ENCODE measurements at regions not wholly inside any gene's neighbourhood (a gene's known extent, or its start where the extent isn't known, plus 50 kb on each side); places are given as distances from the start of the nearest gene placed in this dataset.

GRCh38 chr3:541062-541801 is 344.7 kb downstream of the CHL1 start:
- no peak for TF ChIP-seq EZH2 (IDR thresholded peaks at IDR 0.05; ENCODE audit: low read length, unreplicated experiment)
- TF ChIP-seq, protein P1, sequence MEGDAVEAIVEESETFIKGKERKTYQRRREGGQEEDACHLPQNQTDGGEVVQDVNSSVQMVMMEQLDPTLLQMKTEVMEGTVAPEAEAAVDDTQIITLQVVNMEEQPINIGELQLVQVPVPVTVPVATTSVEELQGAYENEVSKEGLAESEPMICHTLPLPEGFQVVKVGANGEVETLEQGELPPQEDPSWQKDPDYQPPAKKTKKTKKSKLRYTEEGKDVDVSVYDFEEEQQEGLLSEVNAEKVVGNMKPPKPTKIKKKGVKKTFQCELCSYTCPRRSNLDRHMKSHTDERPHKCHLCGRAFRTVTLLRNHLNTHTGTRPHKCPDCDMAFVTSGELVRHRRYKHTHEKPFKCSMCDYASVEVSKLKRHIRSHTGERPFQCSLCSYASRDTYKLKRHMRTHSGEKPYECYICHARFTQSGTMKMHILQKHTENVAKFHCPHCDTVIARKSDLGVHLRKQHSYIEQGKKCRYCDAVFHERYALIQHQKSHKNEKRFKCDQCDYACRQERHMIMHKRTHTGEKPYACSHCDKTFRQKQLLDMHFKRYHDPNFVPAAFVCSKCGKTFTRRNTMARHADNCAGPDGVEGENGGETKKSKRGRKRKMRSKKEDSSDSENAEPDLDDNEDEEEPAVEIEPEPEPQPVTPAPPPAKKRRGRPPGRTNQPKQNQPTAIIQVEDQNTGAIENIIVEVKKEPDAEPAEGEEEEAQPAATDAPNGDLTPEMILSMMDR (conservative IDR thresholded peaks at IDR 0.05; ENCODE audit: low read depth, low read length), result no peak
- no peak for TF ChIP-seq EZH2phosphoT487 (IDR thresholded peaks at IDR 0.05; ENCODE audit: borderline replicate concordance, low read length)

GRCh38 chr3:542021-542420 is 345.5 kb downstream of the CHL1 start:
- Histone ChIP-seq H3K9ac (ENCODE audit: low read length) (no peak overlapping the region), H3F3A (ENCODE audit: low read length, unreplicated experiment) (no peaks in the 10 kb centered on the region), H3K27me3 (ENCODE audit: low read length) (no peaks in the 10 kb centered on the region), H3K4me3 (ENCODE audit: low read length) (no peak overlapping the region), H3K36me3 (ENCODE audit: low read depth, low read length) (no peaks in the 10 kb centered on the region), H2AFZ (ENCODE audit: low read length) (no peak overlapping the region), H3K9me3 (ENCODE audit: low read length) (peaks cover 31% of the 10 kb centered on the region), H3K79me2 (ENCODE audit: low read length) (no peaks in the 10 kb centered on the region), H3K9me2 (replicated peaks; ENCODE audit: low read length) (no peaks in the 10 kb centered on the region), H3K27ac (ENCODE audit: low read length) (no peak overlapping the region), H3K4me1 (ENCODE audit: insufficient read depth, low read length) (no peaks in the 10 kb centered on the region), H4K20me1 (ENCODE audit: low read length) (no peaks in the 10 kb centered on the region), H3K4me2 (ENCODE audit: low read length) (no peak overlapping the region)
- no TSS peak for BruUV-seq (replicated peaks)
- ATAC-seq (no peak), DNase-seq (no peak)
- intact Hi-C loops (cut with micrococcal nuclease), result no loop called here
- TF ChIP-seq EZH2 (IDR thresholded peaks at IDR 0.05; ENCODE audit: low read length, unreplicated experiment) (no peak), EZH2phosphoT487 (IDR thresholded peaks at IDR 0.05; ENCODE audit: borderline replicate concordance, low read length) (no peak)
- TF ChIP-seq, protein P1 (conservative IDR thresholded peaks at IDR 0.05; ENCODE audit: low read depth, low read length), result no peak
- CTCF ChIA-PET, result no interaction called here
- POLR2A ChIA-PET (ENCODE audit: unreplicated experiment), result no interaction called here

More at GRCh38 chr3:541062-541801, 344.7 kb downstream of the CHL1 start:
- Histone ChIP-seq H3K4me1 (ENCODE audit: insufficient read depth, low read length) (no peaks in the 10 kb centered on the region), H3K27ac (ENCODE audit: low read length) (no peak overlapping the region), H3K9me3 (ENCODE audit: low read length) (peaks cover 31% of the 10 kb centered on the region), H3K4me3 (ENCODE audit: low read length) (no peak overlapping the region), H3K9ac (ENCODE audit: low read length) (no peak overlapping the region), H4K20me1 (ENCODE audit: low read length) (no peaks in the 10 kb centered on the region), H3K4me2 (ENCODE audit: low read length) (no peak overlapping the region), H2AFZ (ENCODE audit: low read length) (no peak overlapping the region), H3K27me3 (ENCODE audit: low read length) (no peaks in the 10 kb centered on the region), H3K36me3 (ENCODE audit: low read depth, low read length) (no peaks in the 10 kb centered on the region), H3K79me2 (ENCODE audit: low read length) (no peaks in the 10 kb centered on the region), H3K9me2 (replicated peaks; ENCODE audit: low read length) (no peaks in the 10 kb centered on the region), H3F3A (ENCODE audit: low read length, unreplicated experiment) (no peaks in the 10 kb centered on the region)
- intact Hi-C loops (cut with micrococcal nuclease), result no loop called here
- CTCF ChIA-PET, result no interaction called here
- BruUV-seq (replicated peaks), result no TSS peak
- no peak for DNase-seq
- POLR2A ChIA-PET (ENCODE audit: unreplicated experiment), result no interaction called here
- no peak for ATAC-seq

DNA sequence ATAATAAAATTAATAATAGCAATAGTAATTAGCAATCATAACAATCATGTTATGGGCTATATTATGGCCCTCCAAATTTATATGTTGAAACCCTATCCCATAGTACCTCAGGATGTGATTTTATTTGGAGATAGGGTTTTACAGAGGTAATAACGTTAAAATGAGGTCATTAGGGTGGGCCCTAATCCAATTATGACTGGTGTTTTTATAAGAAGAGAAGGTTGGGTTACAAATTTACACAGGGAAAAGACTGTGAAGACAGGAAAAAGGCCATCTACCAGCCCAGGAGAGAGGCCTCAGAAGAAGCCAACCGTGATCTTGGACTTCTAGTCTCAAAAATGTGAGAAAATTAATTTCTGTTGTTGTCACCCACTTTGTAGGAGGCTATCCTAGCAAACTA is 353.1 kb downstream of the CHL1 start:
- TF ChIP-seq EZH2phosphoT487 (IDR thresholded peaks at IDR 0.05; ENCODE audit: borderline replicate concordance, low read length) (no peak), EZH2 (IDR thresholded peaks at IDR 0.05; ENCODE audit: low read length, unreplicated experiment) (no peak)
- TF ChIP-seq, protein P1 (conservative IDR thresholded peaks at IDR 0.05; ENCODE audit: low read depth, low read length), result no peak
- H3K4me3 ChIP-seq (ENCODE audit: low read length), result no peak overlapping the region
- no peaks in the 10 kb centered on the region for H4K20me1 ChIP-seq (ENCODE audit: low read length)
- H3F3A ChIP-seq (ENCODE audit: low read length, unreplicated experiment), result no peaks in the 10 kb centered on the region
- ChIA-PET CTCF (no interaction called here), POLR2A (ENCODE audit: unreplicated experiment) (no interaction called here)
- ATAC-seq (no peak), DNase-seq (no peak)
- no peaks in the 10 kb centered on the region for H3K36me3 ChIP-seq (ENCODE audit: low read depth, low read length)
- peaks cover 16% of the 10 kb centered on the region for H3K9me3 ChIP-seq (ENCODE audit: low read length)
- H2AFZ ChIP-seq (ENCODE audit: low read length), result no peak overlapping the region
- H3K4me1 ChIP-seq (ENCODE audit: insufficient read depth, low read length), result no peaks in the 10 kb centered on the region
- H3K9ac ChIP-seq (ENCODE audit: low read length), result no peak overlapping the region
- no peaks in the 10 kb centered on the region for H3K79me2 ChIP-seq (ENCODE audit: low read length)
- intact Hi-C loops (cut with micrococcal nuclease), result no loop called here
- BruUV-seq (replicated peaks), result no TSS peak
- no peak overlapping the region for H3K27ac ChIP-seq (ENCODE audit: low read length)
- no peak overlapping the region for H3K4me2 ChIP-seq (ENCODE audit: low read length)
- H3K27me3 ChIP-seq (ENCODE audit: low read length), result no peaks in the 10 kb centered on the region
- H3K9me2 ChIP-seq (replicated peaks; ENCODE audit: low read length), result no peaks in the 10 kb centered on the region
